GM21737 (cell line): ENCODE measurements at regions not wholly inside any gene's neighbourhood (a gene's known extent, or its start where the extent isn't known, plus 50 kb on each side); places are given as distances from the start of the nearest gene placed in this dataset.
"Not testable (repeated sequence)": the region's sequence is repeated elsewhere in the genome, so short reads cannot be mapped to it uniquely, and the experiment has no call there.

Experiments used
- ATAC-seq: cut with Tn5 transposase; IDR thresholded peaks from one replicate; pipeline ENCODE4 v1.9.1; 2021; ENCODE audit warnings: mild to moderate bottlenecking, moderate library complexity; ENCODE audit not compliant: unreplicated experiment

GRCh38 chr5:106640511-106640910 is 1030.2 kb downstream of the EFNA5 start:
- ATAC-seq = no peak

DNA sequence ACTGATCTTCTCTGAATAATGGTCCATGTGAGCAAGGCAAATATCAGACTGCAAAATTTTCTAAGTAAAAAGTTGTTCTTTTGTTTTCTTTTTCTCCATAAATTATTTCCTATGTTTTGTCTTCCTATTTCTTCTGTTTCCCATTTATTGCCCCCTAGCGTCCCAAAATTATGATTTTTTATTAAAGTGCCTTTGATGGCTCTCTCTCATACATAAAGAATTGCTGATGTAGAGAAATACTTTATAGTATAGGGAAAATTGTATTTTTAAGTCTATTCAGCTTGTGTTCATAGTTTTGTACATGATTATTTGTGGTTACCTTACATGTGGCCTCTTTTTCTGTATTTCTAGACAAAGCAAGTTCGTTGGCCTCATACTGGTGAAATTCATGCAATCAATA is 1031.2 kb downstream of the EFNA5 start:
- no peak for ATAC-seq

GRCh38 chr5:106637275-106637674 is 1033.5 kb downstream of the EFNA5 start:
- ATAC-seq = no peak

DNA sequence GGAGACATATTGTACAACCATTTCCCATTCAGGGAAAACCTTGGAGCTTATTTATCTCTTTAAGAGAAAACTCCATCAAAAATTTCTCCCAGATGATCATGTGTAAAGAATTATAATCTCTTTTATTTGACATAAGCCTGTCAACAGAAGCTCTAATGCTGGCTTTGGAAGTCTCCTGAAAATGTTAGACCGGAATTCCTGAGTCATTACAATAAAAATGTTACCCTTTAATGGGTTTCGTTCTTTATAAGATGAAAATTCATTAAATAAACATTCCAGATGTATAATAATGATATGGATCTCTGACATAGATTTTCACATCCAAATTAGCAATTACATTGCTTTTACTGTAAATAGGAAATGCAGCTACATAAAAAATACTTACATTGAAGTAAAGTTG is 1036.4 kb downstream of the EFNA5 start:
- no peak for ATAC-seq

GRCh38 chr5:106633825-106634224 is 1036.9 kb downstream of the EFNA5 start:
- ATAC-seq = no peak

- ATAC-seq = not testable (repeated sequence)
These were observed 1042.3 kb downstream of the EFNA5 start for GRCh38 chr5:106628456-106628855.

GRCh38 chr5:106610041-106610440 is 1060.7 kb downstream of the EFNA5 start:
- no peak for ATAC-seq

GRCh38 chr5:106601620-106602019 is 1069.1 kb downstream of the EFNA5 start:
- no peak for ATAC-seq

DNA sequence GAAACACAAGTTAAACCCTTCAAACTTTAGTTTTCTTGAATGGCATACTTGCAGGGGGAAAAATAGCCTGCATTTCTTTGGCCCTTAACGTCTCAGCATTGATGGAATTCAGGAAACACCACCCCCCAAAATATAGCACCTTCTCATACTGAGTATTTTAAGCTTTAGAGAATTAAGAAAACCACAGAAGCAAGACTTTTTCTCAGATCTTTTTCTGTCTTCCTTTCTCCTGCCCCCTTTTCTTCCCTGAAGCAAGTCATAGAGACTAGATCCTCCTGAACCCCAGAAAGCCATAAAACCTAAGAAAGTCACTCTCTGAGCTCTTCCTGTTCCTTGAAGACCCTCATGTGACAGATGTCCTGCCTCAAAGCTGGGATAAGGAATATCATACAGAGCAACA is 1069.9 kb downstream of the EFNA5 start:
- ATAC-seq = no peak

- ATAC-seq = no peak
These were observed 1074.9 kb downstream of the EFNA5 start for GRCh38 chr5:106595864-106596263.

DNA sequence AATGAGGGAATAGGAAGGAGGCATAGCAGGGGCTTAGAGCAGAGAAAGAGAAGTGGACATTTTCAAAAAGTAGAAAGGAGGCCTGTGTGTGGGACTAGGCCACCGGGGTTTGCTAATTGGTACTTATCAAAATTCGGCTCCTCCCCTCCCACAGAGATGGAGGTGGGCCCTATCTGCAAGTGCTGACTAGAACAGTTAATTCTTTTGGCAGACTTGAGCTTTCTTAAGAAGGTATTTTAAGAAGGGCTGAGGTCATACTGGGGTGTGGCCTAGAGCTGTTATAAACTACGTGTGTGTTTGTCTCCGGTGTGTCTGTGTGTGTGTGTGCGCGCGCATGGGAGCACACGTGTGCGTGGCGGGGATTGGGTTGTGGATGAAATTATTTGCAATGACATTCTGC is 1086.5 kb downstream of the EFNA5 start:
- no peak for ATAC-seq

DNA sequence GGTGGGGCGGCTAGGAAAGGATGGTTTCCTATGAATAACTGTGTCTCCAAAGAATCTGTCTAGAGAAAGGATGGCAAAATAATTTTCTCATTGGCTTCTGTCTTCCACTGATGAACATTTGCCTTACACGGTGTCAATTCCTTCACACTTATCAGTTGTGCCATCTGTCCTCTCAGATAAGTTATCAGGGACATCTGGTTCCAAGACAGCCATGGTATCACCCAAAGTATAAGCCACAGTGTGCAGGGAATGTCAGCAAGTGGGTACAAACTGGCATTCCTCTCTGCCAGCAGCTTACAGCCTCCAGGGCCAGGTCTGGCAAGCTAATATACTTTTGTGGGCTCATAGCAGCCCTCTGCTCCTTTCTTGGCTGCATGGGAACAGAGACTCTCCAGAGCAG is 1092.0 kb downstream of the EFNA5 start:
- ATAC-seq = no peak

- no peak for ATAC-seq
These were observed 1095.9 kb downstream of the EFNA5 start for GRCh38 chr5:106574820-106575219.

DNA sequence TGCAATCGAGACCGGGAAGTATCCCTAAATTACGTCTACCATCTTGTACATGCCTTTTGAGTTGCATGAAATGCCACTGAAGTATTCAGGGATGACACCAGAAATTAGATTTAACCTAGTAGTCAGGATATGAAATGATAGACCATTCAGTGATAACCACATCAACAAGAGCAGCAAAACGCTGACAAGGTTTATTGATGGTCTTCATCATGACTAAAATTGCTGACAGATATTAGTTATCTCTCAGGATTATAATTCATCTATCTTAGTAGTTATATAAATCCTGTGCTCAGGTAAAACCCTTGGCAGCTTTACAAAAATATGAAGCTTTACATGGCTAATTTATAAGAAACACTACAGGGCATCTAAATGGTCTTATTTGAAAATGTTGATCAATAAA is 1104.7 kb downstream of the EFNA5 start:
- no peak for ATAC-seq

GRCh38 chr5:106545325-106545724 is 1125.4 kb downstream of the EFNA5 start:
- no peak for ATAC-seq

DNA sequence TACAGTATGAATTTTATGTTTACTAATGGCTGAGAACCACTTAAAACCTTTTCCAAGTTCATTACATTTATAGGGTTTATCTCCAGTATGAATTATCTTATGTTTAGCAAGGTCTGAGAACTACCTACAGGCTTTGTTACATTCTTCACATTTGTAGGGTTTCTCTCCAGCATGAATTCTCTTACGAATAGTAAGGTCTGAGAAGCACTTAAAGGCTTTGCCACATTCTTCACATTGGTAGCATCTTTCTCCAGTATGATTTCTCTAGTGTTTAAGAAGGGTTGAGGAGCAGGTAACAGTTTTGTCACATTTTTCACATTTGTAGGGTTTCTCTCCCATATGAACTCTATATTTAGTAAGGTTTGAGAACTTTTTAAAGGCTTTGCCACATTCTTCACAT is 1127.4 kb downstream of the EFNA5 start:
- ATAC-seq = no peak

GRCh38 chr5:106530150-106530549 is 1140.6 kb downstream of the EFNA5 start:
- no peak for ATAC-seq

GRCh38 chr5:106525438-106525837 is 1145.3 kb downstream of the EFNA5 start:
- no peak for ATAC-seq

GRCh38 chr5:106523852-106524251 is 1146.9 kb downstream of the EFNA5 start:
- ATAC-seq = no peak

GRCh38 chr5:106522296-106522695 is 1148.4 kb downstream of the EFNA5 start:
- ATAC-seq = no peak

DNA sequence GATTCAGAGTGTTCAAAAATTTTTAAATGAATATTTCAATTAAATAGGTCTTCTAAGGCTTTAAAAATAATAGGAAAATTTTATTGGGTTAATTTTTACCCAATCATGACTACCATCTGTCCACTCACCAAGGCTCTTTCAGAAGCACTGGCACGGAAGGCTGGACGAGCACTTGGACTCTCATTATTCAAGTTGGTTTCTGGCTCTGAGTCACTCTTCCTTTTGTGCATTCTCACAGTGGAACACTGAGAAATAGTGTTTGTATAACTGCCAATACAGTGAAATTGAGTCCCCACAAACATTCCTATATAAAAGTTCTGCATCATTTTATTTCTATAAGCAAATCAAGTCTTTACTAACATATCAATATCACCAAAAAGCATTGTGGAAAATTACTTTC is 1149.0 kb downstream of the EFNA5 start:
- no peak for ATAC-seq

- no peak for ATAC-seq
These were observed 1160.4 kb downstream of the EFNA5 start for GRCh38 chr5:106510321-106510720.

- ATAC-seq = no peak
These were observed 1161.8 kb downstream of the EFNA5 start for GRCh38 chr5:106508894-106509293.

- ATAC-seq = no peak
These were observed 1176.8 kb downstream of the EFNA5 start for GRCh38 chr5:106493910-106494309.
